CD14-positive monocyte (primary cell): ENCODE measurements at regions not wholly inside any gene's neighbourhood (a gene's known extent, or its start where the extent isn't known, plus 50 kb on each side); places are given as distances from the start of the nearest gene placed in this dataset.

Experiments
- DNase-seq, 3 donors: peaks; one replicate each; pipeline ENCODE4 v3.0.0-alpha.2; 2011 to 2022
- H2AFZ ChIP-seq: 2 replicates; pipeline ENCODE4 v1.6.0; 2012; ENCODE audit warnings: mild to moderate bottlenecking, low read depth, low read length, inconsistent platforms; ENCODE audit not compliant: insufficient read depth, poor library complexity, severe bottlenecking
- H3K27ac ChIP-seq, 2 donors: 1 replicate in 1 of 2; 2 replicates in 1 of 2; pipeline ENCODE4 v1.5.1; 2012 to 2013; ENCODE audit warnings: low read length in 2 of 2, control low read depth in 1 of 2, inconsistent platforms in 1 of 2, low read depth in 1 of 2, mild to moderate bottlenecking in 1 of 2
- H3K27me3 ChIP-seq, 2 donors: one replicate each; pipeline versions ENCODE4 v1.6.0 to v1.6.1; 2011 to 2013; ENCODE audit warnings: low read length in 2 of 2; ENCODE audit not compliant: control insufficient read depth in 2 of 2, insufficient read depth in 2 of 2
- H3K36me3 ChIP-seq, 2 donors: replicated peaks in 1 of 2; 1 replicate in 1 of 2; 2 replicates in 1 of 2; pipeline versions ENCODE4 v1.5.1 to v1.6.1; 2012 to 2013; ENCODE audit warnings: low read length in 2 of 2, control low read depth in 1 of 2, inconsistent platforms in 1 of 2, mild to moderate bottlenecking in 1 of 2; ENCODE audit not compliant: insufficient read depth in 2 of 2, control insufficient read depth in 1 of 2
- H3K4me1 ChIP-seq, 2 donors: 1 replicate in 1 of 2; 2 replicates in 1 of 2; pipeline versions ENCODE4 v1.5.1 to v1.6.1; 2012 to 2013; ENCODE audit warnings: low read length in 2 of 2, control low read depth in 1 of 2, inconsistent platforms in 1 of 2, mild to moderate bottlenecking in 1 of 2, moderate library complexity in 1 of 2; ENCODE audit not compliant: insufficient read depth in 2 of 2, control insufficient read depth in 1 of 2
- H3K4me2 ChIP-seq: replicated peaks from 2 replicates; pipeline ENCODE3; 2012; ENCODE audit warnings: low read length, moderate library complexity, mild to moderate bottlenecking; ENCODE audit not compliant: poor library complexity, severe bottlenecking; ENCODE audit errors: extremely low read depth
- H3K4me3 ChIP-seq, 3 experiments: fragments of 200-600 bp in 1 of 3; sonication (generic) in 1 of 3; replicated peaks in 1 of 3; 1 replicate in 2 of 3; 2 replicates in 1 of 3; pipeline ENCODE4 v1.5.1; 2011 to 2013; ENCODE audit warnings: low read length in 3 of 3, mild to moderate bottlenecking in 3 of 3, control low read depth in 2 of 3, low read depth in 2 of 3, inconsistent platforms in 1 of 3, moderate library complexity in 1 of 3
- H3K79me2 ChIP-seq: 2 replicates; pipeline ENCODE4 v1.6.0; 2012; ENCODE audit warnings: mild to moderate bottlenecking, control low read depth, inconsistent platforms, low read length, moderate library complexity; ENCODE audit not compliant: insufficient read depth
- H3K9ac ChIP-seq: 2 replicates; pipeline ENCODE4 v1.6.0; 2017; ENCODE audit warnings: low read length, mild to moderate bottlenecking; ENCODE audit not compliant: insufficient read depth, poor library complexity, severe bottlenecking
- H3K9me3 ChIP-seq, 2 donors: replicated peaks in 1 of 2; 1 replicate in 1 of 2; 2 replicates in 1 of 2; pipeline versions ENCODE4 v1.5.1 to v1.6.1; 2012 to 2013; ENCODE audit warnings: low read length in 2 of 2, control low read depth in 1 of 2; ENCODE audit not compliant: control insufficient read depth in 1 of 2, insufficient read depth in 1 of 2
- H4K20me1 ChIP-seq: 2 replicates; pipeline ENCODE4 v1.6.0; 2012; ENCODE audit warnings: mild to moderate bottlenecking, low read length, control low read depth, moderate library complexity; ENCODE audit not compliant: insufficient read depth
- H3K27ac Mint-ChIP-seq, 7 donors: one replicate each; pipeline ENCODE4 v1.8.0; 2020; ENCODE audit warnings: mild to moderate bottlenecking in 7 of 7, mixed read lengths in 7 of 7, moderate library complexity in 6 of 7, inconsistent platforms in 2 of 7
- H3K27me3 Mint-ChIP-seq, 3 donors: one replicate each; pipeline ENCODE4 v1.8.0; 2021 to 2022; ENCODE audit warnings: low read depth in 3 of 3, mild to moderate bottlenecking in 3 of 3, mixed read lengths in 3 of 3, moderate library complexity in 3 of 3, inconsistent platforms in 1 of 3
- H3K36me3 Mint-ChIP-seq, 2 donors: one replicate each; pipeline ENCODE4 v1.8.0; 2020; ENCODE audit warnings: mixed read lengths in 2 of 2, inconsistent platforms in 1 of 2, mild to moderate bottlenecking in 1 of 2
- H3K4me1 Mint-ChIP-seq: one replicate; pipeline ENCODE4 v1.8.0; 2020; ENCODE audit warnings: mild to moderate bottlenecking, mixed read lengths
- H3K4me3 Mint-ChIP-seq, 2 donors: one replicate each; pipeline ENCODE4 v1.8.0; 2020; ENCODE audit warnings: mild to moderate bottlenecking in 2 of 2, mixed read lengths in 2 of 2, moderate library complexity in 1 of 2
- H3K9me3 Mint-ChIP-seq, 7 donors: one replicate each; pipeline ENCODE4 v1.8.0; 2020 to 2022; ENCODE audit warnings: mixed read lengths in 7 of 7, mild to moderate bottlenecking in 6 of 7, moderate library complexity in 6 of 7, inconsistent platforms in 2 of 7
- intact Hi-C, 2 donors: fragments of 100-400 bp; cut with micrococcal nuclease; formaldehyde crosslinking; loops; one replicate each; pipeline versions ENCODE4 v1.15.0 to v1.15.1; 2023
- TF ChIP-seq, protein P1 (sequence below): fragments of 200-600 bp; IDR thresholded peaks from one replicate; pipeline ENCODE4 v1.8.0; 2022; ENCODE audit warnings: antibody characterized with exemption, mild to moderate bottlenecking

DNA sequence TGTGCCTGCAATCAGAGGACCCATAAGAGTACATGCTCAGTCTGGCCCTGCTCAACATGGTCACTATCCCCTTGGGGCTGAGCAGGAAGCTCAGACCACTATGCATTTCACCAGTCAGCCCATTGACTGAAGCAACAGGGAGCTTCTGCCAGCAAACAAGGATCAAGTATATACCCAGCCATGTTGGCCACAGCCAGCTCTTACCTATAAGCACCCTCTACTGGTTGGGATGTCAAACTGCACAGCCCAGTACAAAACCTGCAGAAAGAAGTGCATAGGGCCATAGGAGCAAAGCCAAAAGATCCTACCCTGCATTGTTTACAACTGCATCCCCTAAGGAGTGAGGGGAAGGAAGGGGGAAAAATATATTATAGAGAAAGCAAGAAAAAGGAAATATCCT lies 214.4 kb upstream of the CPEB2 start:
- intact Hi-C loops, result loop anchor here (5.0 to 10.0 kb wide), 2 partner anchors 1131 to 1133 kb away; no protein-coding TSS in a partner anchor

DNA sequence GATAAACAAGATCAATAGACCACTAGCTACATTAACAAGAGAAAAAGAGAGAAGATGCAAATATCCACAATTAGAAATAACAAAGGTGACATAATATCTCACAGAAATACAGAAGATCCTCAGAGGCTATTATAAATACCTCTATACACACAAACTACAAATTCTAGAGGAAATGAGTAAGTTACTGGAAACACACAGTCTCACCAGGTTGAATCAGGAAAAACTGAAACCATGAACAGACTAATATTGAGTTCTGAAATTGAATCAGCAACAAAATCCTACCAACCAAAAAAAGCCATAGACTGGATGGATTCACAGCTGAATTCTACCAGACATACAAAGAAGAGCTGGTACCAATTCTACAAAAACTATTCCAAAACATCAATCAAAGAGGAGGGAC lies 211.8 kb upstream of the CPEB2 start:
- Histone ChIP-seq H3K4me3 (no peak overlapping the region), H3K36me3 (no peaks in the 10 kb centered on the region), H3K4me2 (no peak overlapping the region), H3K4me1 (no peaks in the 10 kb centered on the region), H3K9me3 (peaks cover 0 to 15% of the 10 kb centered on the region in 2 donors), H3K9ac (no peak overlapping the region), H4K20me1 (no peaks in the 10 kb centered on the region), H2AFZ (no peak overlapping the region), H3K79me2 (no peaks in the 10 kb centered on the region), H3K27me3 (no peaks in the 10 kb centered on the region), H3K27ac (no peak overlapping the region)
- H3K4me1 Mint-ChIP-seq, result no peaks in the 10 kb centered on the region
- no peak for DNase-seq
- TF ChIP-seq, protein P1, sequence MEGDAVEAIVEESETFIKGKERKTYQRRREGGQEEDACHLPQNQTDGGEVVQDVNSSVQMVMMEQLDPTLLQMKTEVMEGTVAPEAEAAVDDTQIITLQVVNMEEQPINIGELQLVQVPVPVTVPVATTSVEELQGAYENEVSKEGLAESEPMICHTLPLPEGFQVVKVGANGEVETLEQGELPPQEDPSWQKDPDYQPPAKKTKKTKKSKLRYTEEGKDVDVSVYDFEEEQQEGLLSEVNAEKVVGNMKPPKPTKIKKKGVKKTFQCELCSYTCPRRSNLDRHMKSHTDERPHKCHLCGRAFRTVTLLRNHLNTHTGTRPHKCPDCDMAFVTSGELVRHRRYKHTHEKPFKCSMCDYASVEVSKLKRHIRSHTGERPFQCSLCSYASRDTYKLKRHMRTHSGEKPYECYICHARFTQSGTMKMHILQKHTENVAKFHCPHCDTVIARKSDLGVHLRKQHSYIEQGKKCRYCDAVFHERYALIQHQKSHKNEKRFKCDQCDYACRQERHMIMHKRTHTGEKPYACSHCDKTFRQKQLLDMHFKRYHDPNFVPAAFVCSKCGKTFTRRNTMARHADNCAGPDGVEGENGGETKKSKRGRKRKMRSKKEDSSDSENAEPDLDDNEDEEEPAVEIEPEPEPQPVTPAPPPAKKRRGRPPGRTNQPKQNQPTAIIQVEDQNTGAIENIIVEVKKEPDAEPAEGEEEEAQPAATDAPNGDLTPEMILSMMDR, result no peak
- H3K27ac Mint-ChIP-seq, result no peak overlapping the region
- intact Hi-C loops, result no loop called here
- H3K27me3 Mint-ChIP-seq, result peaks cover 0 to 1% (median 1%) of the 10 kb centered on the region in 3 donors
- peaks cover 6 to 21% (median 13%) of the 10 kb centered on the region in 7 donors for H3K9me3 Mint-ChIP-seq
- no peaks in the 10 kb centered on the region for H3K36me3 Mint-ChIP-seq
- no peak overlapping the region for H3K4me3 Mint-ChIP-seq

More for the DNA sequence above, 214.4 kb upstream of the CPEB2 start:
- H3K27me3 ChIP-seq, result no peaks in the 10 kb centered on the region
- H3K4me1 ChIP-seq, result no peaks in the 10 kb centered on the region
- no peaks in the 10 kb centered on the region for H3K36me3 ChIP-seq
- peaks cover 0 to 16% (median 8%) of the 10 kb centered on the region in 7 donors for H3K9me3 Mint-ChIP-seq
- H3K79me2 ChIP-seq, result no peaks in the 10 kb centered on the region
- H3K36me3 Mint-ChIP-seq, result no peaks in the 10 kb centered on the region
- H3K4me3 Mint-ChIP-seq, result no peak overlapping the region
- DNase-seq, result peak; percentile 6 to 39 (median 17)
- no peak overlapping the region for H3K4me3 ChIP-seq
- no peak overlapping the region for H3K9ac ChIP-seq
- H3K9me3 ChIP-seq, result peaks cover 0 to 13% of the 10 kb centered on the region in 2 donors
- no peak overlapping the region for H2AFZ ChIP-seq
- no peak overlapping the region for H3K27ac ChIP-seq
- no peaks in the 10 kb centered on the region for H4K20me1 ChIP-seq
- H3K4me1 Mint-ChIP-seq, result no peaks in the 10 kb centered on the region
- H3K27me3 Mint-ChIP-seq, result peaks cover 0 to 3% (median 3%) of the 10 kb centered on the region in 3 donors
- H3K4me2 ChIP-seq, result no peak overlapping the region
- no peak overlapping the region for H3K27ac Mint-ChIP-seq
- TF ChIP-seq, protein P1, result peak; percentile 64
